ENCODE measurements at regions not wholly inside any gene's neighbourhood (a gene's known extent, or its start where the extent isn't known, plus 50 kb on each side); places are given as distances from the start of the nearest gene placed in this dataset.

DNA sequence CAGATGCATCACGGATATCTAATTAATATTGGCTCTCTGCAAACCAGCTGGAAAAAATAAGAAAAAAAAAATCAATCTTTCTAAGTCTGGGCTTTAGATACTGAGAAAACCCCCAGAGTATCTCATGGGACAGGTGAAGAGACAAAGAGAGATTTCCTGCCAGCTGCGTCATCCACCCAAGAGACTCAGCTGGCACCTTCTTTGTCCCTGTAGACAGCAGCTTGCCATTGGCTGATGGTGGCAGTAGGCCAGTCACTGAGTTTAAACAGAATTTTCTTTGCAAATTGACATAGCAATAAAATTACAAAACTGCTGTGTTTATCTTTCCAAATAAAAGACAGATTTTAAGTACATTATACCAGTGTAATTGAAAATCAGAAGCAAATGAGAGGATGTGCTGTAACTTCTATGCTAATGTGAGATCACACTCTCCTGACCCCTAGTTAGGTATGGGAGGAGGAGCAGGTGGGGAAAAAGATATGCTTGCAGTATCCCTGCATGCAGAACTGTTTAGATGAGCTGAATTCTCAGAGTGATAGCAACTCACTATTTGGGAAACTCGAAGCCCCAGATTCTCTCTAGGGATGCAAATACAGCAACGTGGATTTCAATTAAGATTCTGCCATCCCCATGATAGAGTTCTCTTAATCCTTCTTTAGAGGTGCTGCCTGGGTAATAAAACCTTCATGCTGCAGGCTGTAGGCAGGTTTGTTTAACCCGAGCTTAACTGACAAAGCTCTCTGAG lies 72.2 kb downstream of the NMUR2 start:
- TF ChIP-seq, protein P1, sequence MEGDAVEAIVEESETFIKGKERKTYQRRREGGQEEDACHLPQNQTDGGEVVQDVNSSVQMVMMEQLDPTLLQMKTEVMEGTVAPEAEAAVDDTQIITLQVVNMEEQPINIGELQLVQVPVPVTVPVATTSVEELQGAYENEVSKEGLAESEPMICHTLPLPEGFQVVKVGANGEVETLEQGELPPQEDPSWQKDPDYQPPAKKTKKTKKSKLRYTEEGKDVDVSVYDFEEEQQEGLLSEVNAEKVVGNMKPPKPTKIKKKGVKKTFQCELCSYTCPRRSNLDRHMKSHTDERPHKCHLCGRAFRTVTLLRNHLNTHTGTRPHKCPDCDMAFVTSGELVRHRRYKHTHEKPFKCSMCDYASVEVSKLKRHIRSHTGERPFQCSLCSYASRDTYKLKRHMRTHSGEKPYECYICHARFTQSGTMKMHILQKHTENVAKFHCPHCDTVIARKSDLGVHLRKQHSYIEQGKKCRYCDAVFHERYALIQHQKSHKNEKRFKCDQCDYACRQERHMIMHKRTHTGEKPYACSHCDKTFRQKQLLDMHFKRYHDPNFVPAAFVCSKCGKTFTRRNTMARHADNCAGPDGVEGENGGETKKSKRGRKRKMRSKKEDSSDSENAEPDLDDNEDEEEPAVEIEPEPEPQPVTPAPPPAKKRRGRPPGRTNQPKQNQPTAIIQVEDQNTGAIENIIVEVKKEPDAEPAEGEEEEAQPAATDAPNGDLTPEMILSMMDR (IDR thresholded peaks at IDR 0.05) = no peak
- TF ChIP-seq POLR2A (IDR thresholded peaks at IDR 0.05) = no peak

Measured in adrenal gland (tissue), 5 donors.